ENCODE measurements at regions not wholly inside any gene's neighbourhood (a gene's known extent, or its start where the extent isn't known, plus 50 kb on each side); places are given as distances from the start of the nearest gene placed in this dataset.

- no peak overlapping the region for H3K27ac ChIP-seq
- TF ChIP-seq CTCF (conservative IDR thresholded peaks at IDR 0.05) = no peak
- no peak for TF ChIP-seq ZFX (IDR thresholded peaks at IDR 0.05)
Observed at GRCh38 chr3:124594581-124594980, 135.7 kb upstream of the UMPS start.

- no peak overlapping the region for H3K27ac ChIP-seq
- TF ChIP-seq ZFX (IDR thresholded peaks at IDR 0.05) = no peak
- TF ChIP-seq CTCF (conservative IDR thresholded peaks at IDR 0.05) = no peak
Observed at GRCh38 chr3:124597273-124597672, 133.0 kb upstream of the UMPS start.

GRCh38 chr3:124597979-124598378, 132.3 kb upstream of the UMPS start:
- TF ChIP-seq CTCF (conservative IDR thresholded peaks at IDR 0.05) (no peak), ZFX (IDR thresholded peaks at IDR 0.05) (no peak)
- no peak overlapping the region for H3K27ac ChIP-seq

DNA sequence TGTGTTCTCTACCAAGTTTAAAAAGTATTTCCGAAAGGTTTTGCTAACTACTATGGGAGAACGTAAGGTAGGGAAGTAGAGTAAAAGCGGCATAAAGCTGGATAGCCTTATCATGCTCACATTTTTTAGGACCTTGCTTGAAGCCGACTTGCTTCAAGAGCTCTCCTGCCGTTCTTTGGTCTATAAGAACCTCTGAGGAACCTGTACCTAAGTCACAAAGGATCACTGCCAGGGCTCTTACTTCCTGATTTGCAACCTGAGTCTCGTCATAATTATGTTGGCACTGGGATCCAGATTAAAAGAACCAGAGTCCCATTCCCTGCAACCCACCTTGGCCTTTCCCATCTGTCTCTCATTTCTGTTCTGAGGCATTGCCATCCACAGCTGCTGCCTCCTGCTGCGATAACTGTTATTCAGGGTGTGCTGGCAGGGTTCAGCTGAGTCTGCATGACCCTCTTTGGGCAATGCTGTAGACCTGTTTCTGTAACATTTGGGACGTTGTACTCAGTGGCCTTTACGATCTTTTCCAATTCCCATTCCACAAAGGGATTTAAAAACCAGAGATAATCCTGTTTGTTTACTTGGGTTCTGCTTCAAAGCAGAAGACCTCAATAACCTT, 131.0 kb upstream of the UMPS start:
- no peak overlapping the region; the same call in 1 of the 2 replicates for H3K27ac ChIP-seq
- TF ChIP-seq ZFX (IDR thresholded peaks at IDR 0.05) = no peak
- TF ChIP-seq CTCF (conservative IDR thresholded peaks at IDR 0.05) = no peak

GRCh38 chr3:124599779-124600693, 130.2 kb upstream of the UMPS start:
- H3K27ac ChIP-seq = no peak overlapping the region; the same call in 1 of the 2 replicates
- TF ChIP-seq ZFX (IDR thresholded peaks at IDR 0.05) = no peak
- no peak for TF ChIP-seq CTCF (conservative IDR thresholded peaks at IDR 0.05)

DNA sequence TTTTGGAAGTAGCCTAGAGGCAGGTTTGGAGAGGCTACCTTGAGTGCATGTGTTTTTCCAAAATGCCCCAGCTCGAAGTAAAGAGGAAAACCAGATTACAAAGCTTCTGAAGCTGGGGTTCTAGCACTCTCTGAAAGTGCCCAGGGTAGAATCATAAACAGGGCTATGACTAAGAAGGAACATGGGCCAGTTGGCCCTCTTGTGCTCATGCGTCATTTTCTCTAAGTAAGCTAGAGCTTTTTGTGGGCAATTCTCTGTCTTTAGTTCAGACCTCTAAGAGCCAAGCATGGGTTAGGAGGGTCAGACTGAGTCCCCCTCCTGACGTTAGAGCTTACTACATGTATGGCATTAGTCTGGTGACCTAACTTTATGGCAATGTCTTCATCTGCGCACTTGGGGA, 129.5 kb upstream of the UMPS start:
- H3K27ac ChIP-seq = no peak overlapping the region
- TF ChIP-seq ZFX (IDR thresholded peaks at IDR 0.05) = no peak
- TF ChIP-seq CTCF (conservative IDR thresholded peaks at IDR 0.05) = no peak

GRCh38 chr3:124601190-124601589, 129.1 kb upstream of the UMPS start:
- no peak for TF ChIP-seq CTCF (conservative IDR thresholded peaks at IDR 0.05)
- TF ChIP-seq ZFX (IDR thresholded peaks at IDR 0.05) = no peak
- H3K27ac ChIP-seq = no peak overlapping the region
